ENCODE measurements at regions not wholly inside any gene's neighbourhood (a gene's known extent, or its start where the extent isn't known, plus 50 kb on each side); places are given as distances from the start of the nearest gene placed in this dataset.
"Not testable (repeated sequence)": the region's sequence is repeated elsewhere in the genome, so short reads cannot be mapped to it uniquely, and the experiment has no call there.

DNA sequence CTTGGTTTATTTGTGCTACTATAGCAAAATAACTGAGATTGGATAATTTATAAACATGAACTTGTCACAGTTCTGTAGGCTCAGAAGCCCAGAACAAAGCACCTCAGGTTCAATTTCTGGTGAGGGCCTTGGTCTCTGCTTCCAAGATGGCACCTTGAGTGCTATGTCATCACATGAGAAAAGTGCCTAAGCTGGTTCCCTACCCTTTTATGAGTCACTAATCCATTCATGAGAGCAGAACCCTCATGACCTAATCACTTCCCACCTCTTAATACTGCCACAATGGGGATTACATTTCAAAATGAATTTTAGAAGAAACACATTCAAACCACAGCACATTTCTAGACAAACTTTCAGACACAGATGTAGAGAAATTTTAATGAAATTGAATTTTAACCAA is 98.2 kb upstream of the PRSS3 start:
- ATAC-seq = no peak
- no peak for TF ChIP-seq CSRNP3 (CRISPR knock-in tag; IDR thresholded peaks at IDR 0.05)
- no peak for TF ChIP-seq ZNF565 (CRISPR knock-in tag; conservative IDR thresholded peaks at IDR 0.05; ENCODE audit: low read depth)
- no peak for TF ChIP-seq ARNTL (CRISPR knock-in tag; IDR thresholded peaks at IDR 0.05; ENCODE audit: borderline replicate concordance, low read depth)
- TF ChIP-seq GLIS3 (CRISPR knock-in tag; IDR thresholded peaks at IDR 0.05) = no peak
- no peak for TF ChIP-seq ZFP30 (CRISPR knock-in tag; IDR thresholded peaks at IDR 0.05)
- no peak for TF ChIP-seq CSDC2 (CRISPR knock-in tag; IDR thresholded peaks at IDR 0.05)
- TF ChIP-seq ZC3H10 (CRISPR knock-in tag; IDR thresholded peaks at IDR 0.05) = no peak
- TF ChIP-seq ZNF70 (CRISPR knock-in tag; IDR thresholded peaks at IDR 0.05) = no peak
- TF ChIP-seq RARB (CRISPR knock-in tag; IDR thresholded peaks at IDR 0.05) = no peak
- TF ChIP-seq POU6F1 (CRISPR knock-in tag; IDR thresholded peaks at IDR 0.05; ENCODE audit: borderline replicate concordance, low read depth) = no peak
- no peak for TF ChIP-seq PPARA (CRISPR knock-in tag; IDR thresholded peaks at IDR 0.05; ENCODE audit: borderline replicate concordance)
- no peak for TF ChIP-seq OSR1 (CRISPR knock-in tag; IDR thresholded peaks at IDR 0.05)
- TF ChIP-seq TOX (CRISPR knock-in tag; IDR thresholded peaks at IDR 0.05; ENCODE audit: borderline replicate concordance) = no peak
- TF ChIP-seq SNAI2 (CRISPR knock-in tag; IDR thresholded peaks at IDR 0.05) = no peak
- no peak for TF ChIP-seq TCF4 (CRISPR knock-in tag; IDR thresholded peaks at IDR 0.05; ENCODE audit: borderline replicate concordance)

DNA sequence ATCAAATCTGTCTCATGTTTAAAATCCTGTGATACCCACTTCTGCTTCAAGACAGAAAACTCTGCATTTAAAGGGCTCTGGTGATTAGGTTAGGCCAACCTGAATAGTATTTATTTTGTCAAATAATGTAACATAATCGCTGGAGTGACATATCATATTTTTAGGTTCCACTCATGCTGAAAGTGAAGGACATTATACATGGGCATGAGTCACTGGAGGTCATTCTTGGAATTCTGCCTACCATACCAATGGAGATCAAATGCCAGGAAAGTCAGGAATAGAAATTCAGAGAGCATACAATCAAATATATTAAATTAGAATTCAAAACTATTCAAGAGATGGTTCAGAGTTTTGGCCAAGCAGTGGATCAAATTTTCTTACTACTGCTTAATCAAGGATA is 97.1 kb upstream of the PRSS3 start:
- ATAC-seq = peak; percentile 59
- no peak for TF ChIP-seq SNAI2 (CRISPR knock-in tag; IDR thresholded peaks at IDR 0.05)
- no peak for TF ChIP-seq TCF4 (CRISPR knock-in tag; IDR thresholded peaks at IDR 0.05; ENCODE audit: borderline replicate concordance)
- no peak for TF ChIP-seq ZFP30 (CRISPR knock-in tag; IDR thresholded peaks at IDR 0.05)
- no peak for TF ChIP-seq TOX (CRISPR knock-in tag; IDR thresholded peaks at IDR 0.05; ENCODE audit: borderline replicate concordance)
- no peak for TF ChIP-seq TSHZ2 (CRISPR knock-in tag; IDR thresholded peaks at IDR 0.05)
- no peak for TF ChIP-seq PATZ1 (CRISPR knock-in tag; IDR thresholded peaks at IDR 0.05; ENCODE audit: borderline replicate concordance)
- no peak for TF ChIP-seq ZNF565 (CRISPR knock-in tag; conservative IDR thresholded peaks at IDR 0.05; ENCODE audit: low read depth)
- no peak for TF ChIP-seq CSDC2 (CRISPR knock-in tag; IDR thresholded peaks at IDR 0.05)
- TF ChIP-seq BACH2 (CRISPR knock-in tag; IDR thresholded peaks at IDR 0.05; ENCODE audit: borderline replicate concordance) = no peak
- no peak for TF ChIP-seq OSR1 (CRISPR knock-in tag; IDR thresholded peaks at IDR 0.05)
- TF ChIP-seq ZNF70 (CRISPR knock-in tag; IDR thresholded peaks at IDR 0.05) = no peak
- no peak for TF ChIP-seq ZFP3 (CRISPR knock-in tag; IDR thresholded peaks at IDR 0.05)
- TF ChIP-seq ZC3H10 (CRISPR knock-in tag; IDR thresholded peaks at IDR 0.05) = no peak
- no peak for TF ChIP-seq ESRRG (CRISPR knock-in tag; IDR thresholded peaks at IDR 0.05)

GRCh38 chr9:33700940-33701339 is 94.4 kb upstream of the PRSS3 start:
- not testable (repeated sequence) for ATAC-seq

DNA sequence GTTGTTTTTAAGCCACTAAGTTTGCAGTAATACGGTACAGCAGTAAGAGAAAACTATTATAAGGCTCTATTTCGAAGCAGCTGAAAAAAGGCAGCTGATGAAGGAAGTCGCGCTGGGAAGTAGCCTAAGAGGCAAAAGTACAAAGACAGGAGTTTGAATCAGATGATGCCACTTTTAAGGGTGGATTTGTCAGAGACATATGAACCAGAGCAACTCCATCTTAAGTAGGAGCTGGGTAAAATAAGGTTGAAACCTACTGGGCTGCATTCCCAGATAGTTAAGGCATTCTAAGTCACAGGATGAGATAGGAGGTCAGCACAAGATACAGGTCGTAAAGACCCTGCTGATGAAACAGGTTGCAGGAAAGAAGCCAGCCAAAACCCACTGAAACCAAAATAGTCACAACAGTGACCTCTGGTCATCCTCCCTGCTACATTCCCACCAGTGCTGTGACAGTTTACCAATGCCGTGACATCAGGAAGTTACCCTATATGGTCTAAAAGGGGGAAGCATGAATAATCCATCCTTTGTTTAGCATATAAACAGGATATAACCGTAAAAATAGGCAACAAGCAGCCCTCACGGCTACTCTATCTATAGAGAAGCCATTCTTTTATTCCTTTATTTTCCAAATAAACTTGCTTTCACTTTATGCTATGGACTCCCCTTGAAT is 91.8 kb upstream of the PRSS3 start:
- no peak for ATAC-seq
- TF ChIP-seq CSRNP3 (CRISPR knock-in tag; IDR thresholded peaks at IDR 0.05) (no peak), ESRRG (CRISPR knock-in tag; IDR thresholded peaks at IDR 0.05) (no peak), BACH2 (CRISPR knock-in tag; IDR thresholded peaks at IDR 0.05; ENCODE audit: borderline replicate concordance) (no peak), TCF4 (CRISPR knock-in tag; IDR thresholded peaks at IDR 0.05; ENCODE audit: borderline replicate concordance) (no peak), ZNF565 (CRISPR knock-in tag; conservative IDR thresholded peaks at IDR 0.05; ENCODE audit: low read depth) (no peak), ARNTL (CRISPR knock-in tag; IDR thresholded peaks at IDR 0.05; ENCODE audit: borderline replicate concordance, low read depth) (no peak), PPARA (CRISPR knock-in tag; IDR thresholded peaks at IDR 0.05; ENCODE audit: borderline replicate concordance) (no peak), ZNF8 (CRISPR knock-in tag; IDR thresholded peaks at IDR 0.05) (no peak)

- not testable (repeated sequence) for ATAC-seq
Observed at GRCh38 chr9:33705440-33705839, 89.9 kb upstream of the PRSS3 start.

All from SK-N-SH treated with all-trans-retinoic acid at 6 μM for 48 hours (cell line).